ENCODE measurements at regions not wholly inside any gene's neighbourhood (a gene's known extent, or its start where the extent isn't known, plus 50 kb on each side); places are given as distances from the start of the nearest gene placed in this dataset.

DNA sequence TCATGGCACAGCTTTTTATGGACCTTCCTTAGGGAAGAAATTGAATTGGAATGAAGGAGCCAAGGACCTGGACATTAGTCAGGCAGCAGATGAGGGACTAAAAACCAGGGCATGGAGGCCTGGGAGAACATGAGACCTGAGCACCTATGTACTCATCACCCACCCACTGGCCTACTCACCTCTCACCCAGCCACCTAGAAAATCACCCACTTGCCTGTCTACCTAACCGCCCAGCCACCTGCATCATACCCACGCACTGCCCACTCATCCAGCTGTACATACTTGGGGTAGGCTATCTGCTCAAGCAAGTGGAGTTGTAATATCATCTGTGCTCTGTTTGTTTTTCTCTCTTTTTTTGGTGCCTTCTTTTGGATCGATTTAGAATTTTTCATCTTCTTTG, 65.3 kb upstream of the SLCO2A1 start:
- Histone ChIP-seq H3K4me2 (ENCODE audit: insufficient read depth in 1 of 2, low read depth in 2 of 2, low read length in 2 of 2) (no peak overlapping the region), H3K9ac (replicated peaks in 1 of 4; ENCODE audit: extremely low read depth in 1 of 4, low read depth in 3 of 4, low read length in 3 of 4) (no peak overlapping the region), H3K79me1 (ENCODE audit: low read depth, low read length) (no peaks in the 10 kb centered on the region), H4K8ac (ENCODE audit: extremely low read depth, insufficient read depth, low read length) (no peak overlapping the region), H3K27ac (ENCODE audit: low read depth, low read length) (no peak overlapping the region), H3K23ac (ENCODE audit: insufficient read length) (no peak overlapping the region), H3K36me3 (ENCODE audit: control insufficient read depth in 2 of 4, insufficient read depth in 4 of 4, low read length in 3 of 4) (no peaks in the 10 kb centered on the region), H3K56ac (replicated peaks; ENCODE audit: insufficient read length, low read depth, low read length) (no peak overlapping the region), H3K4me1 (replicated peaks in 1 of 4; ENCODE audit: control insufficient read depth in 3 of 4, insufficient read depth in 4 of 4, low read length in 3 of 4) (no peaks in the 10 kb centered on the region), H3K27me3 (replicated peaks in 1 of 4; ENCODE audit: control insufficient read depth in 3 of 4, extremely low read depth in 1 of 4, insufficient read depth in 3 of 4, low read length in 3 of 4) (no peaks in the 10 kb centered on the region), H2BK20ac (ENCODE audit: low read length) (no peak overlapping the region), H2BK5ac (ENCODE audit: low read depth, low read length) (no peak overlapping the region), H3K79me2 (ENCODE audit: control insufficient read depth in 1 of 2, insufficient read depth in 2 of 2, low read length in 2 of 2) (no peaks in the 10 kb centered on the region), H2BK12ac (ENCODE audit: low read depth, low read length) (no peak overlapping the region), H3K23me2 (ENCODE audit: low read depth, low read length) (no peaks in the 10 kb centered on the region), H3K4me3 (ENCODE audit: extremely low read depth in 1 of 4, insufficient read depth in 2 of 4, low read depth in 3 of 4, low read length in 4 of 4) (no peak overlapping the region), H4K20me1 (replicated peaks in 1 of 2; ENCODE audit: control insufficient read depth in 1 of 2, insufficient read depth in 2 of 2, low read length in 2 of 2) (no peaks in the 10 kb centered on the region), H2BK120ac (replicated peaks; ENCODE audit: low read depth, low read length) (no peak overlapping the region), H2AFZ (ENCODE audit: low read length) (no peak overlapping the region), H3K14ac (ENCODE audit: insufficient read length) (no peak overlapping the region), H4K5ac (ENCODE audit: insufficient read length, low read depth, low read length) (no peak overlapping the region), H3K4ac (replicated peaks; ENCODE audit: insufficient read length, low read depth, low read length) (no peak overlapping the region), H4K91ac (replicated peaks; ENCODE audit: insufficient read length, low read length) (no peak overlapping the region), H2BK15ac (ENCODE audit: low read length) (no peak overlapping the region), H3K18ac (ENCODE audit: extremely low read depth, low read length) (no peak overlapping the region), H2AK5ac (ENCODE audit: low read depth, low read length) (no peak overlapping the region), H3K9me3 (ENCODE audit: insufficient read depth in 2 of 2, low read depth in 1 of 2, low read length in 1 of 2) (no peaks in the 10 kb centered on the region)
- DNase-seq (ENCODE audit: low read depth in 1 of 2, low spot score in 2 of 2) (no peak), FAIRE-seq (no peak)
- 90% methylated on average over 3 of the region's 3 CpGs; no CpG with 5 or more reads in 1 of the 2 experiments for WGBS, 2 experiments (ENCODE audit: extremely low coverage in 1 of 2, insufficient coverage in 1 of 2, insufficient read length in 1 of 2, insufficient replicate concordance in 2 of 2, low coverage in 1 of 2, low lambda C conversion rate in 2 of 2, missing lambda C conversion rate in 1 of 2)
- ChIA-PET CTCF (ENCODE audit: partially characterized antibody) (interaction anchor here (0.6 kb wide), 1 partner anchor 20 kb away, joined by 3 read pairs; no protein-coding TSS in a partner anchor), POLR2A (ENCODE audit: partially characterized antibody) (no interaction called here)
- TF ChIP-seq KDM1A (IDR thresholded peaks at IDR 0.05; ENCODE audit: borderline replicate concordance, low read length) (no peak), RFX5 (IDR thresholded peaks at IDR 0.05; ENCODE audit: borderline replicate concordance, low read depth, low read length) (no peak), GABPA (IDR thresholded peaks at IDR 0.05; ENCODE audit: borderline replicate concordance, insufficient read depth, low read length) (no peak), TAF1 (IDR thresholded peaks at IDR 0.05; ENCODE audit: low read depth, low read length) (no peak), CREB1 (IDR thresholded peaks at IDR 0.05) (no peak), ASH2L (IDR thresholded peaks at IDR 0.05; ENCODE audit: low read length) (no peak), RBBP5 (IDR thresholded peaks at IDR 0.05; ENCODE audit: borderline replicate concordance, low read depth, low read length) (no peak), CTBP2 (IDR thresholded peaks at IDR 0.05; ENCODE audit: borderline replicate concordance, insufficient read depth, insufficient read length, low read length) (no peak), EZH2 (IDR thresholded peaks at IDR 0.05; ENCODE audit: low read depth, low read length, severe bottlenecking) (no peak), SP4 (IDR thresholded peaks at IDR 0.05; ENCODE audit: low read length) (no peak), POLR2AphosphoS5 (IDR thresholded peaks at IDR 0.05; ENCODE audit: low read depth, low read length) (no peak), SP1 (IDR thresholded peaks at IDR 0.05; ENCODE audit: low read depth, low read length) (no peak)
- TF ChIP-seq, protein P1, sequence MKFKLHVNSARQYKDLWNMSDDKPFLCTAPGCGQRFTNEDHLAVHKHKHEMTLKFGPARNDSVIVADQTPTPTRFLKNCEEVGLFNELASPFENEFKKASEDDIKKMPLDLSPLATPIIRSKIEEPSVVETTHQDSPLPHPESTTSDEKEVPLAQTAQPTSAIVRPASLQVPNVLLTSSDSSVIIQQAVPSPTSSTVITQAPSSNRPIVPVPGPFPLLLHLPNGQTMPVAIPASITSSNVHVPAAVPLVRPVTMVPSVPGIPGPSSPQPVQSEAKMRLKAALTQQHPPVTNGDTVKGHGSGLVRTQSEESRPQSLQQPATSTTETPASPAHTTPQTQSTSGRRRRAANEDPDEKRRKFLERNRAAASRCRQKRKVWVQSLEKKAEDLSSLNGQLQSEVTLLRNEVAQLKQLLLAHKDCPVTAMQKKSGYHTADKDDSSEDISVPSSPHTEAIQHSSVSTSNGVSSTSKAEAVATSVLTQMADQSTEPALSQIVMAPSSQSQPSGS (IDR thresholded peaks at IDR 0.05; ENCODE audit: low read length): no peak
- TF ChIP-seq, protein P2, sequence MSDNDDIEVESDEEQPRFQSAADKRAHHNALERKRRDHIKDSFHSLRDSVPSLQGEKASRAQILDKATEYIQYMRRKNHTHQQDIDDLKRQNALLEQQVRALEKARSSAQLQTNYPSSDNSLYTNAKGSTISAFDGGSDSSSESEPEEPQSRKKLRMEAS (IDR thresholded peaks at IDR 0.05): no peak

Measured in H1 (cell line).